GM10248 (cell line): ENCODE measurements at regions not wholly inside any gene's neighbourhood (a gene's known extent, or its start where the extent isn't known, plus 50 kb on each side); places are given as distances from the start of the nearest gene placed in this dataset.

Experiments
- CTCF ChIA-PET: fragments of 300-600 bp; sonication (Branson Sonifier 250); formaldehyde crosslinking; extraction: SDS; loops from one replicate; lab custom pipeline; 2021; ENCODE audit warnings: antibody characterized with exemption; lab: Yijun Ruan, JAX
- POLR2A ChIA-PET: fragments of 350-650 bp; sonication (Branson Sonifier 250); formaldehyde crosslinking; extraction: SDS; loops from one replicate; lab custom pipeline; 2020; ENCODE audit warnings: antibody characterized with exemption; lab: Yijun Ruan, JAX
- DNase-seq: peaks from one replicate; pipeline ENCODE4 v3.0.0; 2012; ENCODE audit errors: extremely low spot score
- TF ChIP-seq, protein P1 (sequence below): IDR thresholded peaks from 2 replicates; pipeline ENCODE4 v1.5.1; 2012; ENCODE audit warnings: mild to moderate bottlenecking, low read depth; ENCODE audit errors: extremely low read depth, missing control alignments, control extremely low read depth

DNA sequence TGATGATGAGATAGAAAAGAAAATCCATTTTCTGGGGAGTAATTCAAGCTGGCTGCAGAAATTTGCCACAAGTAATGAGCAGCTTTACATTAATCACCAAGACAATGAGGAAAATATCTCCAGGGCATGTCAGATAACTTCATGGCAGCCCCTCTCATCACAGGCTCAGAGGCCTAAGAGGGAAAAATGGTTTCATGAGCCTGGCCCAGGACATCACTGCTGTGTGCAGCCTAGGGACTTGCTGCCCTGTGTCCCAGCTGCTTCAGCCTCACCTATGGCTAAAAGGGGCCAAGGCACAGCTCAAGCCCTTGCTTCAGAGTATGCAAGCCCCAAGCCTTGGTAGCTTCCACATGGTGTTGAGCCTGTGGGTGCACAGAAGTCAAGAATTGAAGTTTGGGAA lies 161.7 kb downstream of the OPA1 start:
- no peak for DNase-seq
- TF ChIP-seq, protein P1, sequence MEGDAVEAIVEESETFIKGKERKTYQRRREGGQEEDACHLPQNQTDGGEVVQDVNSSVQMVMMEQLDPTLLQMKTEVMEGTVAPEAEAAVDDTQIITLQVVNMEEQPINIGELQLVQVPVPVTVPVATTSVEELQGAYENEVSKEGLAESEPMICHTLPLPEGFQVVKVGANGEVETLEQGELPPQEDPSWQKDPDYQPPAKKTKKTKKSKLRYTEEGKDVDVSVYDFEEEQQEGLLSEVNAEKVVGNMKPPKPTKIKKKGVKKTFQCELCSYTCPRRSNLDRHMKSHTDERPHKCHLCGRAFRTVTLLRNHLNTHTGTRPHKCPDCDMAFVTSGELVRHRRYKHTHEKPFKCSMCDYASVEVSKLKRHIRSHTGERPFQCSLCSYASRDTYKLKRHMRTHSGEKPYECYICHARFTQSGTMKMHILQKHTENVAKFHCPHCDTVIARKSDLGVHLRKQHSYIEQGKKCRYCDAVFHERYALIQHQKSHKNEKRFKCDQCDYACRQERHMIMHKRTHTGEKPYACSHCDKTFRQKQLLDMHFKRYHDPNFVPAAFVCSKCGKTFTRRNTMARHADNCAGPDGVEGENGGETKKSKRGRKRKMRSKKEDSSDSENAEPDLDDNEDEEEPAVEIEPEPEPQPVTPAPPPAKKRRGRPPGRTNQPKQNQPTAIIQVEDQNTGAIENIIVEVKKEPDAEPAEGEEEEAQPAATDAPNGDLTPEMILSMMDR = no peak
- ChIA-PET CTCF (interaction anchor here (0.7 to 1.5 kb wide), 4 partner anchors 10 to 561 kb away, joined by 3 to 5 read pairs (median 3); no protein-coding TSS in a partner anchor), POLR2A (interaction anchor here (0.7 kb wide), 1 partner anchor 35 kb away, joined by 3 read pairs; no protein-coding TSS in a partner anchor)

DNA sequence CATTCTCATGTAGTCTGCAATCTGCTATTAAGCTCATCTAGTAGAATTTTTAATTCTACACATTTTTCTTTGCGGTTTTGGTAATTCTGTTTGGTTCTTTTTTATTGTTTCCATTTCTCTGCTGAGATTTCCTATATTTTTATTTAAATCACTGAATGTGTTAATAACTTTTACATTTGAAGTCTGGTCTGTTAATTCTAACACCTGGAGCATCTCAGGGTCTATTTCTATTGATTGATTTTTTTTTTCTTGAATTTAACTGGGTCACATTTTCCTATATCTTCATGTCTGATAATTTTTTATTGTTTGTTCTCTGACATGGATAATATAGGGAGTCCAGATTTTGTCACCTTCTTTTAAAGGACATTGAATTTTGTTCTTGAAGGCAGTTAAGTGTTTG lies 163.5 kb downstream of the OPA1 start:
- ChIA-PET POLR2A (no interaction called here), CTCF (interaction anchor here (1.5 kb wide), 1 partner anchor 559 kb away, joined by 5 read pairs; no protein-coding TSS in a partner anchor)
- DNase-seq = no peak
- TF ChIP-seq, protein P1 = no peak

DNA sequence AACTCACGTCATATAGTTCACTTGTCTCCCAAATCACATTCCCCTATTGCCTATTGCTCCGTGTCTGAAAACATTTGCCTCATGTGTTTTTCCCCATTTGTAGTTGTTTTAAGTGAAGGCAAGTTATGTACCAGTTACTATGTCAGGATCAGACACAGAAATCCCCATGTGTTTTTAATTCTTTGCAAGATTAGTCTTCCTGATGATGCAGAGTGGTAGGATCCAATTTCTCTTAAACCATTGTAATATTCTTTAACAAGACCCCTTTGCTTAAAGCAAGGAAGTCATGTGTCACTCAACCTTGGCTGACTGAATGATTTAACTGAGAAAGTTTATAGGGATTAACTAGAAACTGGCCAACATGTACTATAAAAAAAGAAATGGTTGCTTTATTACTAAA lies 164.4 kb downstream of the OPA1 start:
- POLR2A ChIA-PET = no interaction called here
- TF ChIP-seq, protein P1 = no peak
- DNase-seq = no peak
- CTCF ChIA-PET = interaction anchor here (1.2 to 1.6 kb wide), 2 partner anchors 12 to 558 kb away, joined by 3 to 5 read pairs; no protein-coding TSS in a partner anchor

DNA sequence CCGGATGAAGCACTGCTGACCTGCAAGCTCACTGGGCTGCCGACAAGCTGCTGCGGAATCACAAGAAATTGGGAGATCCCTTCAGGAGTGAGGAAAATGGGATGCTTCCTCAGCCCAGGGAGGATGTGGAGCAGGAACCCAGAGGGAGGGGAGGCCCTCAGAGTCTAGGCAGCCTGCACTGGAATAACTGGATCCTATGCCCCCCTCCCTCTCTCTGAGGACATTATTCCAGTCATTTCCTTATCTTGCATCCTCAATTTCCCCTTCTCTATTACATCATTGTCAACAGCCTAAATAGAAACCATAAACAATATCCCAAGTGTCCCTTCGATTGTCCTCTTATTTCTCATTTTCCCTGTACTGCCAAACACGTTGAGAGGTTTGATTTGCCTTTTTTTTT lies 169.0 kb downstream of the OPA1 start:
- POLR2A ChIA-PET = no interaction called here
- CTCF ChIA-PET = no interaction called here
- DNase-seq = no peak

DNA sequence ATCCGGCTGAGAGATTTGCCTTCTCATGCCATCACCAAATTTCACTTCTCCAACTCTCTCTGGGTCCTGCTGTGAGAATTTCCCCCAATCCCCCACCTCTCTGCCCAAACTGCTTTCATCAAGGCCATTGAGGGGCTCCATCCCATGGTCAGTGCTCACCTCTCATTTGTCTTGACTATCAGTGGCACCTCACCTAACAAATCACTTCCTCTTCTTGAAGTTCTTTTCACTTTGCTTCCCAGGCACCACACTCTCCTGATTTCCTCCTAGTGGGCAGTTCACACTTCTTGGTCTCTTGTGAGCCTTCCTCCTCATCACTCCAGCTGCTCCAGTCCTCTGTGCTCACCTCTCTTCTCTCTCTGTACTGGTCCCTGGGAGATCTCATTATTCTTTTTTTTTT lies 169.6 kb downstream of the OPA1 start:
- DNase-seq = no peak
- CTCF ChIA-PET = interaction anchor here (1.1 kb wide), 1 partner anchor 50 kb away, joined by 3 read pairs; no protein-coding TSS in a partner anchor
- POLR2A ChIA-PET = no interaction called here
- TF ChIP-seq, protein P1 = no peak

More for the DNA sequence above, 169.0 kb downstream of the OPA1 start:
- TF ChIP-seq, protein P1 = no peak

DNA sequence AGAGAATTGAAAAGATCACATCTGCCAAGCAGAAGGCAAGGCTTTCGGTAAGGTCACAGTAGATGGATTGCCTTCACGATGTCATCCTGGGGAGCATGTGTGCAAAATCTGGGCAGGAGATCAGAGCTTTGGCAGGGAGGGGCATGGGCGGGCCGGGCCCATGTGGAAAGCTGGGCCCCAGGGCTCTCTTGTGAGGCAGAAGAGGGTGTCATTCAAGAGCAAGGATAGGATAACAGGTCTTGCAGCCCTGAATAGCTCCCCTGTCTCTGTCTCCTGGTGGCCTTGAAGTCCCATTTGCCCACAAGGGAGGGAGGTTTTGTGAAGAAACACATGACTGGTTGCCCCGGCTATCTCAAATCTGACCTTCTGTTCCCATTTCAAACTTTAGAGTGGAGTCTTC lies 172.0 kb downstream of the OPA1 start:
- ChIA-PET CTCF (no interaction called here), POLR2A (no interaction called here)
- TF ChIP-seq, protein P1 = no peak
- no peak for DNase-seq
